ENCODE measurements at regions not wholly inside any gene's neighbourhood (a gene's known extent, or its start where the extent isn't known, plus 50 kb on each side); places are given as distances from the start of the nearest gene placed in this dataset.

DNA sequence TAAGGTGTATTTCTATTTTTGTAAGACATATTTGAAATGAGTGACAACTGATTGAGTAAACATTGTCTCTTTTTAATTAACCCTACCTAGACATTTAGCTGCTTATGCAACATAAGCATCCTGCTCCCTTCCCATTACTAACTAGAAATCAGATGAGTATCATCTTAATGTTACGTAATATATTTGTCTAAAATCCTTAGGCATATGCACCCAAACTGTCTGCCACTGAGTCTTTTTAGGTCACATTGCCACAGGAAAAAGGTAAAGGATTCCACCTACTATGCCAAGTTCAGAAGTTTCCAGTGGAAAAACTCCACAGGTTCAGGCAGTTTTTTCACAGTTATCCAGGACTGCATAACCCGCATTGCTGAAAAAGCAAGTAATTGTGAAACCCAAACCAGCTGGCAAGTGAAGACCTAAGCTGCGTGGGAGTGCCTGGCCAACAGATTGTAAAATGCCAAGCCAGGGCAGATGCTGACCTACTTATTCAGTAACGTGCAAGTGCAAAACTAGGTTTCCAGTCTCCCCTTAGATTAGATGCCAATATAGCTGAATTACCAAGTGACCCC, 983.7 kb downstream of the GATA3 start:
- Mint-ChIP-seq H3K4me1 (no peaks in the 10 kb centered on the region), H3K36me3 (no peaks in the 10 kb centered on the region), H3K9me3 (no peaks in the 10 kb centered on the region), H3K27ac (no peak overlapping the region), H3K27me3 (ENCODE audit: insufficient read depth, low read depth) (peaks cover 2% of the 10 kb centered on the region), H3K4me3 (no peak overlapping the region)
- Histone ChIP-seq H3K9me3 (ENCODE audit: low read depth) (no peaks in the 10 kb centered on the region), H3K27ac (no peak overlapping the region), H2AFZ (replicated peaks) (no peak overlapping the region), H3K79me2 (ENCODE audit: low read depth) (no peaks in the 10 kb centered on the region), H3K36me3 (no peaks in the 10 kb centered on the region), H3K9ac (no peak overlapping the region), H3F3A (ENCODE audit: low read depth) (no peaks in the 10 kb centered on the region), H4K20me1 (ENCODE audit: low read depth) (no peaks in the 10 kb centered on the region), H3K27me3 (no peaks in the 10 kb centered on the region), H3K4me3 (no peak overlapping the region), H3K4me2 (no peak overlapping the region), H3K4me1 (no peaks in the 10 kb centered on the region)
- TF ChIP-seq CTCF (IDR thresholded peaks at IDR 0.05) (no peak), EZH2 (IDR thresholded peaks at IDR 0.05) (no peak), EZH2phosphoT487 (IDR thresholded peaks at IDR 0.05) (no peak)
- no peak for DNase-seq (ENCODE audit: low spot score)

DNA sequence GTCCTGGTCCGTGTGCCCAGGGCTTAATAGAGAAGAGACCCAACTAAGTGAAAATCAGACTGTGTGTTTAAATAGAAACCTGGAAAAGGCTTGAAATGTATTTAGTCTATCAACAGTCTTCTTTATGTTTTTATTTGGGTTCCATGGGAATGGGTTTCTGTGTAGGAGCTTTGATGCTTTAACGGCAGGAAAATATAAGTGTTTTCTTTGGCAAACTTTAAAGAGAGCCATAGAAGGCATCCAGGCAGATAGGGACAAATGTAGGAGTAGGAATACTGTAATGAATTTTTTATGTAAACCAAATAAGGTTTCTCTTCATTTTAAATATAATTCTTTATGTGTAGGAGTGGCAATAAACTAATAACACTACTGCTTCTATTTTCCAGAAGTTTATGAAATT, 989.0 kb downstream of the GATA3 start:
- Mint-ChIP-seq H3K27me3 (ENCODE audit: insufficient read depth, low read depth) (peaks cover 2% of the 10 kb centered on the region), H3K36me3 (no peaks in the 10 kb centered on the region), H3K9me3 (peaks cover 9% of the 10 kb centered on the region), H3K4me3 (no peak overlapping the region), H3K4me1 (no peaks in the 10 kb centered on the region), H3K27ac (no peak overlapping the region)
- Histone ChIP-seq H2AFZ (replicated peaks) (no peak overlapping the region), H3K9ac (no peak overlapping the region), H3K79me2 (ENCODE audit: low read depth) (no peaks in the 10 kb centered on the region), H3K27ac (no peak overlapping the region), H3K9me3 (ENCODE audit: low read depth) (peaks cover 4% of the 10 kb centered on the region), H3K27me3 (no peaks in the 10 kb centered on the region), H3F3A (ENCODE audit: low read depth) (no peaks in the 10 kb centered on the region), H4K20me1 (ENCODE audit: low read depth) (no peaks in the 10 kb centered on the region), H3K4me2 (no peak overlapping the region), H3K4me1 (no peaks in the 10 kb centered on the region), H3K4me3 (no peak overlapping the region), H3K36me3 (no peaks in the 10 kb centered on the region)
- DNase-seq (ENCODE audit: low spot score), result no peak
- TF ChIP-seq CTCF (IDR thresholded peaks at IDR 0.05) (no peak), EZH2 (IDR thresholded peaks at IDR 0.05) (no peak), EZH2phosphoT487 (IDR thresholded peaks at IDR 0.05) (no peak)

DNA sequence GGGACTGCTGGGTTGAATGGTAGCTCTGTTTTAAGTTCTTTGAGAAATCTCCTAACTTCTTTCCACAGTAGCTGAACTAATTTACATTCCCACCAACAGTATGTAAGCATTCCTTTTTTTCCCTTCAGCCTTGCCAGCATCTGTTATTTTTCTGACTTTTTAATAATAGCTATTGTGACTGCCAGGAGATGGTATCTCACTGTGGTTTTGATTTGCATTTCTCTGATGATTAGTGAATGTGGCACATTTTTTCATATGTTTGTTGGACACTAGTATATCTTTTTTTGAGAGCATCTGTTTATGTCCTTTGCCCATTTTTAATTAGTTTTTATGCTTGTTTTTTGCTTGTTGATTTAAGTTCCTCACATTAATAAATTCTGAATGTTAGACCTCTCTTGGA, 990.8 kb downstream of the GATA3 start:
- no peaks in the 10 kb centered on the region for H3K4me1 Mint-ChIP-seq
- H3K4me1 ChIP-seq, result no peaks in the 10 kb centered on the region
- H3K9ac ChIP-seq, result no peak overlapping the region
- no peak overlapping the region for H3K4me3 Mint-ChIP-seq
- H3K4me2 ChIP-seq, result no peak overlapping the region
- peaks cover 9% of the 10 kb centered on the region for H3K9me3 Mint-ChIP-seq
- H3K27me3 Mint-ChIP-seq (ENCODE audit: insufficient read depth, low read depth), result peaks cover 2% of the 10 kb centered on the region
- DNase-seq (ENCODE audit: low spot score), result no peak
- H2AFZ ChIP-seq (replicated peaks), result no peak overlapping the region
- no peaks in the 10 kb centered on the region for H3K36me3 Mint-ChIP-seq
- H3K9me3 ChIP-seq (ENCODE audit: low read depth), result peaks cover 4% of the 10 kb centered on the region
- no peak overlapping the region for H3K27ac ChIP-seq
- H3K79me2 ChIP-seq (ENCODE audit: low read depth), result no peaks in the 10 kb centered on the region
- no peak overlapping the region for H3K27ac Mint-ChIP-seq
- H3K4me3 ChIP-seq, result no peak overlapping the region
- no peak for TF ChIP-seq CTCF (IDR thresholded peaks at IDR 0.05)
- TF ChIP-seq EZH2phosphoT487 (IDR thresholded peaks at IDR 0.05), result no peak
- TF ChIP-seq EZH2 (IDR thresholded peaks at IDR 0.05), result no peak
- no peaks in the 10 kb centered on the region for H3F3A ChIP-seq (ENCODE audit: low read depth)
- H3K27me3 ChIP-seq, result no peaks in the 10 kb centered on the region
- H4K20me1 ChIP-seq (ENCODE audit: low read depth), result no peaks in the 10 kb centered on the region
- H3K36me3 ChIP-seq, result no peaks in the 10 kb centered on the region

All from neural progenitor cell (in vitro differentiated cells).